Endodermal cell (in vitro differentiated cells): ENCODE measurements at regions not wholly inside any gene's neighbourhood (a gene's known extent, or its start where the extent isn't known, plus 50 kb on each side); places are given as distances from the start of the nearest gene placed in this dataset.

Source experiments
- DNase-seq: peaks from one replicate; pipeline ENCODE4 v3.0.0-alpha.2; 2017
- H3K27ac ChIP-seq: 2 replicates; pipeline ENCODE4 v1.5.1; 2013; ENCODE audit warnings: mild to moderate bottlenecking, low read depth, low read length, moderate library complexity
- H3K27me3 ChIP-seq: 2 replicates; pipeline ENCODE4 v1.6.1; 2013; ENCODE audit warnings: mild to moderate bottlenecking, low read length, moderate library complexity; ENCODE audit not compliant: insufficient read depth, control insufficient read depth, poor library complexity, severe bottlenecking
- H3K36me3 ChIP-seq: 2 replicates; pipeline ENCODE4 v1.7.0; 2013; ENCODE audit warnings: mild to moderate bottlenecking, low read length, moderate library complexity; ENCODE audit not compliant: control insufficient read depth, insufficient read depth
- H3K4me1 ChIP-seq: one replicate; pipeline ENCODE4 v1.7.0; 2013; ENCODE audit warnings: low read length; ENCODE audit not compliant: control insufficient read depth, insufficient read depth
- H3K4me3 ChIP-seq: 2 replicates; pipeline ENCODE4 v1.5.1; 2013; ENCODE audit warnings: mild to moderate bottlenecking, low read length, moderate library complexity
- H3K9ac ChIP-seq: 2 replicates; pipeline ENCODE4 v1.6.1; 2013; ENCODE audit warnings: mild to moderate bottlenecking, low read length, moderate library complexity; ENCODE audit not compliant: poor library complexity, severe bottlenecking; ENCODE audit errors: extremely low read depth
- H3K9me3 ChIP-seq: 2 replicates; pipeline ENCODE4 v1.6.1; 2013; ENCODE audit warnings: mild to moderate bottlenecking, low read length, moderate library complexity; ENCODE audit not compliant: control insufficient read depth
- H3K27ac Mint-ChIP-seq: 2 replicates; pipeline ENCODE4 v1.8.0; 2020; ENCODE audit warnings: mixed read lengths
- H3K27me3 Mint-ChIP-seq: 2 replicates; pipeline ENCODE4 v1.8.0; 2021; ENCODE audit warnings: mild to moderate bottlenecking, mixed read lengths; ENCODE audit not compliant: insufficient read depth
- H3K36me3 Mint-ChIP-seq: 2 replicates; pipeline ENCODE4 v1.8.0; 2020; ENCODE audit warnings: low read depth, mixed read lengths
- H3K4me1 Mint-ChIP-seq: 2 replicates; pipeline ENCODE4 v1.8.0; 2020; ENCODE audit warnings: mixed read lengths
- H3K4me3 Mint-ChIP-seq: 2 replicates; pipeline ENCODE4 v1.8.0; 2020; ENCODE audit warnings: mild to moderate bottlenecking, moderate library complexity, mixed read lengths
- H3K9me3 Mint-ChIP-seq: 2 replicates; pipeline ENCODE4 v1.8.0; 2020; ENCODE audit warnings: mild to moderate bottlenecking, mixed read lengths
- CTCF ChIP-seq: fragments of 200-600 bp; sonication (generic); conservative IDR thresholded peaks from 2 replicates; pipeline ENCODE4 v1.5.0; 2021; ENCODE audit warnings: antibody characterized with exemption, mild to moderate bottlenecking
- WGBS, 2 experiments: methylation state at CpG; one replicate each; pipeline versions ENCODE4 v1.1.5 to v1.1.7; 2013; ENCODE audit warnings: missing lambda C conversion rate in 2 of 2, mixed read lengths in 1 of 2; ENCODE audit not compliant: insufficient coverage in 1 of 2, insufficient read length in 1 of 2; 5-methylcytosine and 5-hydroxymethylcytosine counted together

DNA sequence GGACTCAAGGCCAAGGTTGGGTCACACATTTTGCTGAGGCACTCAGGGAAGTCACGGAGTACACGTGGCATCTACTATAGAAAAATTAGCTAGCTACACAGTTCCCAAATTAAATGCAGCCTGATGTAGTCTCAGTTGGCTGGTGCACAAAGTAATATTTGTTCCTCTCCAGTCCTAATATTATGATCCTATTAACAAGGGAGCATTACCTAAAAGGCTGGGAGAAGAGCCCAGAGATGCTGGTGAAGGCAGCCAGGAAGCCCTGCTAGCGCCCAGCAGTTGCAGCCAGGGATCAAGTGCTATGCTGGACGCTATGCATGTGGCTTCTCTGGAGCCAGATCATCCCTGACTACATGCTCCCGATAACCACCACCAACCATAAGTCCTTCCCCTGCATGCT is 88.0 kb upstream of the GSC start:
- Histone ChIP-seq H3K4me1 (no peaks in the 10 kb centered on the region), H3K4me3 (no peak overlapping the region), H3K9ac (no peak overlapping the region), H3K27ac (no peak overlapping the region), H3K9me3 (peaks cover 9% of the 10 kb centered on the region), H3K36me3 (no peaks in the 10 kb centered on the region), H3K27me3 (no peaks in the 10 kb centered on the region)
- H3K4me1 Mint-ChIP-seq, result no peaks in the 10 kb centered on the region
- 95 to 97% methylated on average over 3 to 5 of the region's 5 CpGs for WGBS, 2 experiments
- H3K4me3 Mint-ChIP-seq, result no peak overlapping the region
- peaks cover 12% of the 10 kb centered on the region for H3K9me3 Mint-ChIP-seq
- no peaks in the 10 kb centered on the region for H3K36me3 Mint-ChIP-seq
- no peak for TF ChIP-seq CTCF
- DNase-seq, result no peak
- H3K27ac Mint-ChIP-seq, result no peak overlapping the region
- peaks cover 44% of the 10 kb centered on the region for H3K27me3 Mint-ChIP-seq

DNA sequence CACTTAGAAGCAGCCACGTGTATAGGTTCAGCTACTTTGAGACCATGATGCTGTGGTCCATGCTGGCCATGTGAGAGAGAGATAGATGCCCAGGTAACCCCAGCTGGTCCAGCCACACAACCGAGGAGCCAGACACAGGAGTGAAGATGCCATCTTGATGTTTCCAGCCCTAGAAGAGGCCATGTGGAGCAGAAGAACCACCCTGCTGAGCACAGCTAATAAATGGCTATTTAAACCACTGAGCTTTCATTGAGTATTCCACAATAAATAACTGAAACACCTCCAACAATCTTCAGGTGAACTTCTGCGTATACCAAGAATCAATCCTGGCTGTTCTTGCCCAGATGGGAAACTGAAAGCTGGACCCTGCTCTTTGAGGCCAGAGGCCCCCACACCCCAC is 84.0 kb upstream of the GSC start:
- no peak overlapping the region for H3K4me3 Mint-ChIP-seq
- no peaks in the 10 kb centered on the region for H3K4me1 ChIP-seq
- TF ChIP-seq CTCF, result no peak

GRCh38 chr14:94850309-94851211 is 80.6 kb upstream of the GSC start:
- no peak overlapping the region for H3K27ac ChIP-seq
- no peaks in the 10 kb centered on the region for H3K27me3 ChIP-seq
- H3K27ac Mint-ChIP-seq, result no peak overlapping the region
- no peak overlapping the region for H3K4me3 ChIP-seq
- H3K4me3 Mint-ChIP-seq, result no peak overlapping the region
- no peak for TF ChIP-seq CTCF
- no peak for DNase-seq
- H3K4me1 ChIP-seq, result no peaks in the 10 kb centered on the region
- no peak overlapping the region for H3K9ac ChIP-seq
- peaks cover 7% of the 10 kb centered on the region for H3K27me3 Mint-ChIP-seq
- no peaks in the 10 kb centered on the region for H3K4me1 Mint-ChIP-seq
- peaks cover 12% of the 10 kb centered on the region for H3K9me3 Mint-ChIP-seq
- H3K36me3 Mint-ChIP-seq, result no peaks in the 10 kb centered on the region
- H3K9me3 ChIP-seq, result peaks cover 9% of the 10 kb centered on the region
- no peaks in the 10 kb centered on the region for H3K36me3 ChIP-seq
- WGBS, 2 experiments, result 92 to 93% methylated on average over 12 to 14 of the region's 16 CpGs

More for the DNA sequence above, 84.0 kb upstream of the GSC start:
- H3K27me3 Mint-ChIP-seq, result peaks cover 23% of the 10 kb centered on the region
- H3K27ac ChIP-seq, result no peak overlapping the region
- H3K36me3 ChIP-seq, result no peaks in the 10 kb centered on the region
- no peak for DNase-seq
- peaks cover 9% of the 10 kb centered on the region for H3K9me3 ChIP-seq
- H3K27me3 ChIP-seq, result no peaks in the 10 kb centered on the region
- H3K4me3 ChIP-seq, result no peak overlapping the region
- H3K36me3 Mint-ChIP-seq, result no peaks in the 10 kb centered on the region
- H3K4me1 Mint-ChIP-seq, result no peaks in the 10 kb centered on the region
- H3K9ac ChIP-seq, result no peak overlapping the region
- H3K27ac Mint-ChIP-seq, result no peak overlapping the region
- H3K9me3 Mint-ChIP-seq, result peaks cover 12% of the 10 kb centered on the region
- WGBS, 2 experiments, result 88 to 89% methylated on average over 3 of the region's 3 CpGs
